Stimulated activated CD8-positive, alpha-beta memory T cell treated with anti-CD3 and anti-CD28 coated beads, Interleukin-15, amount 100 ng/mL, for 48 hours (primary cell): ENCODE measurements at regions not wholly inside any gene's neighbourhood (a gene's known extent, or its start where the extent isn't known, plus 50 kb on each side); places are given as distances from the start of the nearest gene placed in this dataset.
"Not testable (repeated sequence)": the region's sequence is repeated elsewhere in the genome, so short reads cannot be mapped to it uniquely, and the experiment has no call there.

Experiments used
- DNase-seq, 2 donors: peaks; one replicate each; pipeline ENCODE4 v3.0.0-alpha.2; 2020; ENCODE audit warnings: low read depth in 2 of 2

GRCh38 chr7:130845581-130846085 lies 111.6 kb upstream of the KLF14 start:
- DNase-seq = no peak

DNA sequence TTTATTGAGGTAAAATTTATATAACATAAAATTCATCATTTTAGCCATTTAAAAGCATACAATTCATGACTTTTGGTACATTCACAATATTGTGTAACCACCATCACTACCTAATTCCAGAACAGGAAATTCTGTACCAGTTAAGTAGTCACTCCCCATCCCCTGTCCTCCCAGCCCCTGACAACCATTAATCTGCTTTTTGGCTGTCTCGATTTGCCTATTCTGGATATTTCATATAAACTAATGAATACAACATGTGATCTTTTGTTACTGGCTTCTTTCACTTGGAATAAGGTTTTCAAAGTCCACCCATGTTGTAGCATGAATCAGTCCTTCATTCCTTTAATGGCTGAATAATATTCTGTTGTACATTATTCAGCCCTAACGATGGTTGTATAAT lies 115.6 kb upstream of the KLF14 start:
- no peak for DNase-seq

DNA sequence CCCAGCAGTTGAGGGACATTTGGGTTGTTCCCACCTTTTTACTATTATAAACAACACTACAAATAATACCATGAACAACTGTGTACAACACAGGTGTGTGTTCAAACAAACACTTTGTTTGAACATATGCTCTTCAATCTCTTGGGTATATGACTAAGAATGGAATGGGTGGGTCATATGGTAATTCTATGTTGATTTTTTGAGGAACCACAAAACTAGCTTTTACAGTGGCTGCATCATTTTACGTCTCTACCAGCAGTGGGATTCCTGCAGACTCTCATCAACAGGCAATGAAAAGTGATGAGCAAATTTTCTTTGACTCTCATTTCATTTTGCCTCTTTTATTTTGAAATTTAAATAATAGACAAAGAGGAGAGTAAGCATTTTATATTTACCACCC lies 116.9 kb upstream of the KLF14 start:
- no peak for DNase-seq

DNA sequence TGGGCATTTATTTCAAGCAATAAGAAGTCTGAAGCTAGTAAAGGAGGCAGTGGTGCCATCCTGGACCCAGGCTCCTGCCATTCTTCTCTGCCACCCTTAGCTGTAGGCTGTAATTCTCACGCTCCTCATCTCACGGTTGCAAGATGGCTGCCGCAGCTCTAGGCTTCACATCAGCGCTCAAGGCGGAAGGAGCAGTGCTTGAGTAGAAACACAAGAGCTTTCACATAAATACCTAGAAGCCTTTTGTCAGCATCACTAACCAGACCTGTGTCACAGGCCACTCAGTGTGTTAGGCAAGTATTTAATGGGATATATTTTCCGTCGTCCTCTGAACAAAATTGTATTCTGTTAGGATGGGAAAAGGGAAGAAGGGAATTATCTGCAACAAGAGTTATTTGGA lies 118.9 kb upstream of the KLF14 start:
- no peak for DNase-seq

DNA sequence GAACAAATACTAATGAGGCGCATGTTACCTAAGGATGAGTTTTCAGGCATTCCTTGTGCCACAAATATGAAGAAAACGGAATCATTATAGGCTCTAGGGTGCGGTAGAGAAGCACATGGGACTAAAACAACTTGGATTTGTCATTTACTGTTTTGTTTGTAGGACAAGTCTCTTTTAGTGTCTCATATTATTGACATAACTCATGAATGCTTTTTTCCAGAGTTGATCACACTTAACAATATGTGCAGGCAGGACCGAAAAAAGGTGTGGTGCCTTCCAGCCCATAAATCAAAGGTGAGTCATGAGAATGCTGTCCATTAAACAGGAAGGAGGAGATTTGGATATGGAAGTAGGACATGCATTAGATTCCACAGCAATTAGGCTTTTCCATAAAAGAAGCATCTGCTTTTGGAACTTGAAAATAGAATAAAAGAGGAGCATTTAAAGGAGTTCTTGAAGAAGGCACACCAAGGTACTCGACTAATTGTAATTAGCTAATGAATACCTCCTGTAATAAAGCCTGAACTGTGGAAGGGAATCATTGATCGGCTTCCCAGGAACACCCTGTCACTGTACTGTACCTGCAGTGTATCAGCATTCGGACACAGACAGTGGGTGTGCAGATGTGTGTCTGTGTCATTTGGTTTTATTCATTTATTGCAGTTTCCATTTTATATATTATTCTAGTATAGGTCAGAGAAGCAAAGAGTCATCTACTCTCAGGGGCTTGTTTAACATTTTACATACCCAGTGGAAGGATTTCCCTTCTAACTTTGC lies 119.7 kb upstream of the KLF14 start:
- no peak for DNase-seq

DNA sequence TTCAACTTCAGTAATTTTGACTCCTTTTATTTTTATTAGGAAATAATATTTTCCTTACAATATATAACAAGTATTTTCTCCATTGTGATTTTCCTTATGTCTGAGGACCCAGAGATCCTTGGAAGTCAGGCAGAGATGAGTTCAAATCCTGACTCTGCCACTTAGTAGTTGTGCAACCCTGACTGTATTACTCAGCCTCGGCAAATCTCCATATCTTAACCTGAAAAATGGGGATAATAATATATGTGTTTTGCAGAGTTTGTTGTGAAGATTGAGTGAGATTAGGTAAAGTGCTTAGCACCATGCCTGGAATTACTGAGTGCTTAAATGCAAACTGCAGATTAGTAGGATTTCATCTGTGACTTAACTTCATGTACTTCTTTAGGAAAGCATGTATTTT lies 120.5 kb upstream of the KLF14 start:
- DNase-seq = no peak

GRCh38 chr7:130856866-130857265 lies 122.9 kb upstream of the KLF14 start:
- DNase-seq = no peak

DNA sequence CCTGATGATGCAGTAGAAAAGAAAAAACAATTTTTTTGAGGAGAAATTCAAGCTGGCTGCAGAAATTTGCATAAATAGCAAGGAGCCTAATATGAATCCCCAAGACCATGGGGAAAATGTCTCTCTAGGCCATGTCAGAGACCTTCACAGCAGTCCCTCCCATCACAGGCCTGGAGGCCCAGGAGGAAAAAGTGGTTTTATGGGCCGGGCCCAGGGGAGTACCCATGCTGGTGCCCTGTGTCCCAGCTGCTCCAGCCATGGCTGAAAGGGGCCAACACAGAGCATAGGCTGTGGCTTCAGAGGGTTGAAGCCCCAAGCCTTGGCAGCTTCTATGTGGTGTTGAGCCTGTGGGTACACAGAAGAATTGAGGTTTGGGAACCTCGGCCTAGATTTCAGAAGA lies 126.8 kb upstream of the KLF14 start:
- not testable (repeated sequence) for DNase-seq

GRCh38 chr7:130865408-130866236 lies 131.6 kb upstream of the KLF14 start:
- no peak for DNase-seq

GRCh38 chr7:130867039-130867438 lies 133.0 kb upstream of the KLF14 start:
- no peak for DNase-seq

DNA sequence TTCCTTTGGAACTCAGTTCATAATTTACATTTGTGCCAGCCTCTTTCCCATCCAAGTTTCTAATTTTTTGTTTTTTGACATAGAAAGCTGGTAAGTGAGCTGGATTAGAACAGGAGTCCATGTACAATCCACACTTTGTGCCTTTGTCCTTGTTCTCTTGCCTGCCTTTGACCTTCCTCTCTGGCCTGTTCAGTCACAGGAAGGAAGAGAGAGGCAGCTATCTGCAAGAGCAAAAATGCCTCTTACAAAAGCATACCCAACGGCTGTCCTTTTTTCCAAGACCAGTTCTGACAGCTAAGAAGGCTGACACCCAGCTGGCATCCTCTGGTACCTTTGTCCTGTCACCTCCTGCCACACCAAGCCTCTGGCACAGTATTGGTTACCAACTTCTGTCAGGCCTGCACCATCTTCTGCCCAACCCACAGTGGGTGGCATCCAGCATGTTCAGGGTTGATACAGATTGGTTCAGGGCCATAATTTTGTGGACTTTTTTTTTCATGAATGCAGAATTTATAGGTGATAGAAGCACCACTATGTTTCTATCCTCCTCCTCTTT lies 133.7 kb upstream of the KLF14 start:
- DNase-seq = no peak

DNA sequence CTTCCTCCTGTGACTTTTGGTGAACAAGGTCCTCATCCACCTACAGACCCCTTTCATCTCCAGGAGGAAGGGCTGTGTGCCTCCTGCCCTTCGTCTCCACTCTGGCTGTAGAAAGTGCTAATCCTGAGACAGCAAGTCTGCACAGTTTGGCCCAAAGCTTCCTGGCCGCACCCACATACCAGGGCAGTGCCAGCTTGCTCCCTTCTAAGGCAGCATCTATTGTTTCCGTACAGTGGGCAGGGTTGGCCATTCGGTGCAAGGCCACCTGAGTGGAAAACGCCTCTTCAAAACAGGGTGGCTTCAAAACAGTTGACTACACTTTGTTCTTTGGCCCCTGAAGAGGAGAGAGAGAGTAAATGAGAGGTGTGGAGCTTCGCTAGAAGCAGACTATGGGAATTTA lies 134.1 kb upstream of the KLF14 start:
- DNase-seq = no peak

DNA sequence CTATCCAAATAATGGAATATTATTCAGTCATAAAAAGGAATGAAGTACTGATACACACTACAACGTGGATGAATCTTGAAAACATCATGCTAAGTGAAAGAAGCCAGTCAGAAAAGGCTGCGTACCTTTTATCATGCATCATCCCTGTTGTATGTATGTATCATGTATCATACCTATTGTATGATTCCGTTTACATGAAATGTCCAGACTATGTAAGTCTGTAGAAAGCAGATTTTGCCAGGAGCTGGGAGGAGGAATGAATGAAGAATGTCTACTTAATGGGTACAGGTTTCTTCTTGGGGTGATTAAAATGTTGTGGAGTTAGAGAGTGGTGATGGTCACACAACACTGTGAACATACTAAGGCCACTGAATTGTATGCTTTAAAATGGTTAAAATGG lies 135.9 kb upstream of the KLF14 start:
- DNase-seq = no peak

DNA sequence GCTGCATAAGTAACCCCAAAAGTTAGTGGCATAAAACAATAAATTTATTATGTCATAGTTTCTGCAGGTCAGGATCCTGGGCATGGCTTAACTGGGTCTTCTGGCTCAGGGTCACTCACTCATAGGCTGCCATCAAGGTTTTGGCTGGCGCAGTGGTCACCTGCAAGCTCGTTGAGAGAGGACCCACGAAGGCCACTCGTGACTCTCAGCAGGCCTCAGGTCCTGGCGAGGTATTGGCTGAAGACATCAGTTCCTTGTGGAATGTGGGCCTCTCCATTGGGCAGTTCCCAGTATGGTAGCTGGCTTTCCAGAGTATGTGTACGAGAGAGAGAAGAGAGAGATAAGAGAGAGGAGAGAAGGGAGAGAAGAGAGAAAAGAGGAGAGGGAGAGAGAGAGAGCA lies 138.3 kb upstream of the KLF14 start:
- DNase-seq = no peak

GRCh38 chr7:130872756-130873448 lies 138.9 kb upstream of the KLF14 start:
- DNase-seq = no peak

GRCh38 chr7:130874071-130874915 lies 140.3 kb upstream of the KLF14 start:
- DNase-seq = no peak

DNA sequence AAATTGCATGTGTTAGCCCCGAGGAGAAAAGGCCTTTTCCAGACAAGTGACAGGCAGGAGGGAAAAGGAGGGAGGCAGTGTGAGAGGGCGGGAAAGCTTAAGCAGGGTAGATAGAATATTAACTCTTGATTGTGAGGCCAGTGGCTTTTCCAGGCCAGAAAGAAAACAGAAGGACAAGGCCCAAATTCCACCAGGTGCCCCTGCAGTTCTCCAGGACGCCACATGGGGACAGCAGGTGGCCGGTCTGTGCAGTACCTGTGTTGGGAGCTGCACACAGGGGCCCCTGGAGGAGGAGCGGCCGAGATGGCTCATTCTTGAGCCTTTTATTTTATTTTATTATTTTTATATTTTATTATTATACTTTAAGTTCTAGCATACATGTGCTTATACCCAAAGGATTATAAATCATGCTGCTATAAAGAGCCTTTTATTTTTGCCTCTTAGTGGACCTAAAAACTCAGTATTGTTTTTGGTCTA lies 141.3 kb upstream of the KLF14 start:
- DNase-seq = peak in 1 of 2 donors; percentile 12

DNA sequence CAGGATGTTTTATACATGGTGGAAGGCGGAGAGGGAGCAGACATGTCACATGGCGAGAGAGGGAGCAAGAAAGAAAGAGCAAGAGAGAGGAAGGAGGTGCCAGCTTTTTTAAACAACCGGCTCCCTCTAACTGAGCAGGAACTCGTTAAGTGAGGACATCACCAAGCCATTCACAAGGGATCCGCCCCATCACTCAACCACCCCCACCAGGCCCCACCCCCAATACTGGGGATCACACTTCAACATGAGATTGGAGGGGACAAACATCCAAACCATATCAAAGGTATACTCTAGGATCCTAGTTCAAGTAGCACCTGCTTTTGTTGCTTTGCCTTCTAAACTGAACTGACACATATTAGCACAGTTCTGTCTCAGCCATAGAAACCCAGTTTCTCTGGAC lies 141.9 kb upstream of the KLF14 start:
- DNase-seq = no peak

GRCh38 chr7:130877236-130877990 lies 143.4 kb upstream of the KLF14 start:
- DNase-seq = no peak

- DNase-seq = no peak
Observed at GRCh38 chr7:130877991-130878305, 143.9 kb upstream of the KLF14 start.
